ENCODE measurements at regions not wholly inside any gene's neighbourhood (a gene's known extent, or its start where the extent isn't known, plus 50 kb on each side); places are given as distances from the start of the nearest gene placed in this dataset.

GRCh38 chr9:78383130-78383529 is 86.2 kb downstream of the PSAT1 start:
- Mint-ChIP-seq H3K27ac (no peak overlapping the region), H3K4me3 (no peak overlapping the region), H3K9me3 (no peaks in the 10 kb centered on the region)

GRCh38 chr9:78386348-78386747 is 89.4 kb downstream of the PSAT1 start:
- H3K9me3 Mint-ChIP-seq: no peaks in the 10 kb centered on the region
- no peak for DNase-seq
- H3K4me3 Mint-ChIP-seq: no peak overlapping the region
- peaks cover 0 to 4% (median 0%) of the 10 kb centered on the region in 3 donors for H3K27me3 Mint-ChIP-seq (ENCODE audit: low read depth in 3 of 3)
- no peaks in the 10 kb centered on the region for H3K4me1 Mint-ChIP-seq
- H3K36me3 Mint-ChIP-seq: no peaks in the 10 kb centered on the region
- H3K27ac Mint-ChIP-seq: no peak overlapping the region

More at GRCh38 chr9:78383130-78383529, 86.2 kb downstream of the PSAT1 start:
- DNase-seq: no peak
- H3K4me1 Mint-ChIP-seq: no peaks in the 10 kb centered on the region
- no peaks in the 10 kb centered on the region for H3K36me3 Mint-ChIP-seq
- H3K27me3 Mint-ChIP-seq (ENCODE audit: low read depth in 3 of 3): peaks cover 0 to 5% (median 4%) of the 10 kb centered on the region in 3 donors

- Mint-ChIP-seq H3K9me3 (no peaks in the 10 kb centered on the region), H3K4me1 (no peaks in the 10 kb centered on the region), H3K36me3 (no peaks in the 10 kb centered on the region), H3K27ac (no peak overlapping the region), H3K4me3 (no peak overlapping the region), H3K27me3 (ENCODE audit: low read depth in 3 of 3) (peaks cover 0 to 4% (median 0%) of the 10 kb centered on the region in 3 donors)
- DNase-seq: no peak
Measured at GRCh38 chr9:78386773-78387172, 89.8 kb downstream of the PSAT1 start.

GRCh38 chr9:78393340-78393739 is 96.4 kb downstream of the PSAT1 start:
- no peak overlapping the region for H3K27ac Mint-ChIP-seq

GRCh38 chr9:78393932-78394331 is 97.0 kb downstream of the PSAT1 start:
- peaks cover 0 to 12% (median 5%) of the 10 kb centered on the region in 6 donors for H3K9me3 Mint-ChIP-seq
- peaks cover 0 to 9% (median 2%) of the 10 kb centered on the region in 3 donors for H3K27me3 Mint-ChIP-seq (ENCODE audit: low read depth in 3 of 3)
- no peaks in the 10 kb centered on the region for H3K4me1 Mint-ChIP-seq
- no peak for DNase-seq
- H3K27ac Mint-ChIP-seq: no peak overlapping the region
- H3K36me3 Mint-ChIP-seq: no peaks in the 10 kb centered on the region
- H3K4me3 Mint-ChIP-seq: no peak overlapping the region

More at GRCh38 chr9:78393340-78393739, 96.4 kb downstream of the PSAT1 start:
- Mint-ChIP-seq H3K4me3 (no peak overlapping the region), H3K27me3 (ENCODE audit: low read depth in 3 of 3) (peaks cover 0 to 7% (median 2%) of the 10 kb centered on the region in 3 donors), H3K9me3 (peaks cover 0 to 12% (median 5%) of the 10 kb centered on the region in 6 donors), H3K4me1 (no peaks in the 10 kb centered on the region), H3K36me3 (no peaks in the 10 kb centered on the region)
- no peak for DNase-seq

GRCh38 chr9:78396087-78396486 is 99.2 kb downstream of the PSAT1 start:
- Mint-ChIP-seq H3K4me1 (no peaks in the 10 kb centered on the region), H3K9me3 (peaks cover 0 to 12% (median 5%) of the 10 kb centered on the region in 6 donors), H3K4me3 (no peak overlapping the region), H3K27ac (no peak overlapping the region), H3K27me3 (ENCODE audit: low read depth in 3 of 3) (peaks cover 0 to 12% (median 2%) of the 10 kb centered on the region in 3 donors), H3K36me3 (no peaks in the 10 kb centered on the region)
- DNase-seq: no peak

GRCh38 chr9:78397045-78397444 is 100.1 kb downstream of the PSAT1 start:
- Mint-ChIP-seq H3K9me3 (peaks cover 0 to 12% (median 5%) of the 10 kb centered on the region in 6 donors), H3K27ac (no peak overlapping the region), H3K4me1 (no peaks in the 10 kb centered on the region), H3K36me3 (no peaks in the 10 kb centered on the region), H3K4me3 (no peak overlapping the region), H3K27me3 (ENCODE audit: low read depth in 3 of 3) (peaks cover 0 to 12% (median 2%) of the 10 kb centered on the region in 3 donors)
- DNase-seq: no peak

- H3K4me3 Mint-ChIP-seq: no peak overlapping the region
- H3K9me3 Mint-ChIP-seq: peaks cover 0 to 12% (median 5%) of the 10 kb centered on the region in 6 donors
- no peak overlapping the region for H3K27ac Mint-ChIP-seq
- peaks cover 0 to 12% (median 2%) of the 10 kb centered on the region in 3 donors for H3K27me3 Mint-ChIP-seq (ENCODE audit: low read depth in 3 of 3)
- H3K36me3 Mint-ChIP-seq: no peaks in the 10 kb centered on the region
- no peak for DNase-seq
- no peaks in the 10 kb centered on the region for H3K4me1 Mint-ChIP-seq
Measured at GRCh38 chr9:78397454-78397853, 100.5 kb downstream of the PSAT1 start.

- no peak for DNase-seq
- Mint-ChIP-seq H3K36me3 (no peaks in the 10 kb centered on the region), H3K27ac (no peak overlapping the region), H3K4me3 (no peak overlapping the region), H3K9me3 (peaks cover 0 to 12% (median 4%) of the 10 kb centered on the region in 6 donors), H3K4me1 (no peaks in the 10 kb centered on the region), H3K27me3 (ENCODE audit: low read depth in 3 of 3) (peaks cover 1 to 9% (median 2%) of the 10 kb centered on the region in 3 donors)
Measured at GRCh38 chr9:78399153-78399552, 102.2 kb downstream of the PSAT1 start.

- DNase-seq: no peak
- Mint-ChIP-seq H3K27ac (no peak overlapping the region), H3K4me1 (no peaks in the 10 kb centered on the region), H3K9me3 (peaks cover 0 to 6% (median 3%) of the 10 kb centered on the region in 6 donors), H3K4me3 (no peak overlapping the region), H3K27me3 (ENCODE audit: low read depth in 3 of 3) (peaks cover 2 to 7% (median 3%) of the 10 kb centered on the region in 3 donors), H3K36me3 (no peaks in the 10 kb centered on the region)
Measured at GRCh38 chr9:78400496-78400895, 103.6 kb downstream of the PSAT1 start.

GRCh38 chr9:78405461-78405860 is 108.5 kb downstream of the PSAT1 start:
- no peaks in the 10 kb centered on the region for H3K9me3 Mint-ChIP-seq

GRCh38 chr9:78406146-78406545 is 109.2 kb downstream of the PSAT1 start:
- no peak overlapping the region for H3K27ac Mint-ChIP-seq
- no peaks in the 10 kb centered on the region for H3K9me3 Mint-ChIP-seq
- no peak overlapping the region for H3K4me3 Mint-ChIP-seq
- DNase-seq: no peak
- H3K4me1 Mint-ChIP-seq: no peaks in the 10 kb centered on the region
- H3K36me3 Mint-ChIP-seq: no peaks in the 10 kb centered on the region
- peaks cover 0 to 5% (median 3%) of the 10 kb centered on the region in 3 donors for H3K27me3 Mint-ChIP-seq (ENCODE audit: low read depth in 3 of 3)

More at GRCh38 chr9:78405461-78405860, 108.5 kb downstream of the PSAT1 start:
- DNase-seq: no peak
- no peak overlapping the region for H3K4me3 Mint-ChIP-seq
- peaks cover 0 to 5% (median 3%) of the 10 kb centered on the region in 3 donors for H3K27me3 Mint-ChIP-seq (ENCODE audit: low read depth in 3 of 3)
- H3K4me1 Mint-ChIP-seq: no peaks in the 10 kb centered on the region
- no peaks in the 10 kb centered on the region for H3K36me3 Mint-ChIP-seq
- no peak overlapping the region for H3K27ac Mint-ChIP-seq

GRCh38 chr9:78406933-78407332 is 110.0 kb downstream of the PSAT1 start:
- no peaks in the 10 kb centered on the region for H3K36me3 Mint-ChIP-seq
- peaks cover 0 to 5% (median 3%) of the 10 kb centered on the region in 3 donors for H3K27me3 Mint-ChIP-seq (ENCODE audit: low read depth in 3 of 3)
- no peaks in the 10 kb centered on the region for H3K4me1 Mint-ChIP-seq
- H3K27ac Mint-ChIP-seq: no peak overlapping the region
- DNase-seq: no peak
- no peak overlapping the region for H3K4me3 Mint-ChIP-seq
- H3K9me3 Mint-ChIP-seq: no peaks in the 10 kb centered on the region

GRCh38 chr9:78407636-78408312 is 110.8 kb downstream of the PSAT1 start:
- no peak overlapping the region for H3K4me3 Mint-ChIP-seq
- no peaks in the 10 kb centered on the region for H3K36me3 Mint-ChIP-seq
- no peak overlapping the region for H3K27ac Mint-ChIP-seq
- H3K9me3 Mint-ChIP-seq: no peaks in the 10 kb centered on the region
- H3K27me3 Mint-ChIP-seq (ENCODE audit: low read depth in 3 of 3): peaks cover 0 to 5% (median 3%) of the 10 kb centered on the region in 3 donors
- H3K4me1 Mint-ChIP-seq: no peaks in the 10 kb centered on the region
- no peak for DNase-seq

GRCh38 chr9:78408388-78408787 is 111.5 kb downstream of the PSAT1 start:
- Mint-ChIP-seq H3K27me3 (ENCODE audit: low read depth in 3 of 3) (peaks cover 0 to 5% (median 3%) of the 10 kb centered on the region in 3 donors), H3K4me3 (no peak overlapping the region), H3K4me1 (no peaks in the 10 kb centered on the region), H3K9me3 (no peaks in the 10 kb centered on the region), H3K27ac (no peak overlapping the region), H3K36me3 (no peaks in the 10 kb centered on the region)
- no peak for DNase-seq
